Sciatic nerve (tissue), 2 donors: ENCODE measurements at regions not wholly inside any gene's neighbourhood (a gene's known extent, or its start where the extent isn't known, plus 50 kb on each side); places are given as distances from the start of the nearest gene placed in this dataset.

Source experiments
- ATAC-seq: fragments of 200-7000 bp; cut with Tn5 transposase; one replicate; pipeline ENCODE4 v1.9.1; 2020; ENCODE audit warnings: mild to moderate bottlenecking, moderate library complexity
- DNase-seq: peaks from one replicate; pipeline ENCODE4 v3.0.0-alpha.2; 2020; ENCODE audit warnings: low spot score
- intact Hi-C: fragments of 100-400 bp; cut with DNase I; formaldehyde crosslinking; loops from one replicate; pipeline ENCODE4 v1.14.2; 2022
- donor health status: DM: no; HTN: no; CAD: no.
- donor health status: DM: no; HTN: no; CAD: no.

DNA sequence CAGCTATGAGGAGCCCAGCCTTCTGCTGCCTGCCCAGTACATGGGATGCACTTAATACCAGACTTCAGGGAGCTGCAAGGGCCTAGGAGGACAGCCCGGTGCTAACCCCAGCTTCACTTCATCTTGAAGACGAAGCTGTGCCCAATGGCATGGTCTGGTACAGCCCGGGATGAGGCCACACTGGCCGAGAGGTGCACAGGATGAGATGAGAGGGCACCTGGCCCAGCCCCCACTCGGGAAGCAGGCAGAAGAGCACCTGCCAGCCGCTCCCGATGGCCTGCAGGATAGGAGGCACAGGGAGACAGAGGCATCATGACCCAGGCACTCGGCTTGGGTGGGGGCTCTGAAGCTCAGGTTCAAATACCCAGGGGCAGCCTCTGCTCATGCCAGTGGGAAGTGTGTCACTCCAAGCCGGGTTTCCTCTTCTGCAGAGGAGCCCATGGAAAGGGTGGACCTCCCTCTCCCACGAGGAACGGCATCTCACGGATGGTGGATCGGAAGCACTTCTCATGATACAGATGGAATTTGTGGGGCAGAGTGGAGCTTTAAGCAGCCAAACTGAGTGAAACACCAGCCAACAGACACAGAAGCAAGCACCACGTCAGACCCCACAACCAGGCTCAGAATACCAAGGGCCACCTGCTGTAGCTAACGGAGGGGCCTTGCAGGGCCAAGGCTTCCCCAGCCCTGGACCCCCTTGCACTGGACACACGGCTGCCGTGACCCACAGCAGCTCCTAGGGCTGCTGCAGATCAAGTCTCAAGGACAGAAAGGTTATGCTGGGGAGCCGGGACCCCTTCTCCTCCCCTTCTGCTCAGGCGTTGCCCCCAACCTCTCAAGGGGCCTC is 875.2 kb downstream of the BRD1 start:
- peak; percentile 37 for DNase-seq
- ATAC-seq: no peak
- intact Hi-C loops: no loop called here

GRCh38 chr22:48951836-48952235 is 875.8 kb downstream of the BRD1 start:
- DNase-seq: peak; percentile 33
- ATAC-seq: no peak
- intact Hi-C loops: no loop called here

DNA sequence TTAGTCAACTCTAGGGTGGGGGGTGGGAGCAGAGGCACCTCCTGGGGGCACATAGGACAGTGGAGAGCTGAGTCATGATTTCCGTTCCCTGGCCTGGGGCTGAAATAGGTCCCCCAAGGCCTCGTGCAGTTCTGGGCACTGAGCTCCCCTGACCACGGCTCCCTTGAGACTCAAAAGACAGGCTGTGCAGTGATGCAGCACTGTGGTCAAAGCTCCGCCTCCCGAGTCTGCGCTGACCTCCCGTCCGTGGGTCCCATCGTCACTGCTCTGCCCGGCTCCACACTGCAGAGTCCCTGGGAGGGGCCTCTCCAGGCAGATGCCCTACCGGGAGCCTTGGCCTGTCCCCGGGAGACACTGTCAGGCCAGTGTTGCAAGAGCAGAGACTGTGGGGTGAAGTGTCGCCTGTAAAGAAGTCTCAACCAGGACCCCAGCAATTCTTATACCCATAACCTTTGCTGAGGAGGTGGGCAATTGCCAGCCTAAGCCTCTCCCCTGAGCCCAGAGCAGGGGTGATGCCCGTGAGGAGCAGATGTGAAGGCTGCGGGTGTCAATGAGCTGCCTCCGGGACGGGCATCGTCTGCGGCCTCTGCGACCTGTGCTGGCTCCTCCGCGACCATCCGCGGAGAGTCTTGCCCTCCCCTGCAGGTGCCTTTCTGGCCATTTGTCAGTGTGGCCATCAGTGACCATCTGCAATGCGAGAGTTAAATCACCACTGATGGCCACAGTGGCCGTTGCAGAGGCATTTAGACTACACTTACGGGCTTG is 877.3 kb downstream of the BRD1 start:
- DNase-seq: peak; percentile 59
- peak; percentile 34 for ATAC-seq
- intact Hi-C loops: no loop called here

GRCh38 chr22:48949375-48950149 is 878.1 kb downstream of the BRD1 start:
- no peak for ATAC-seq
- DNase-seq: peak; percentile 37
- intact Hi-C loops: no loop called here

DNA sequence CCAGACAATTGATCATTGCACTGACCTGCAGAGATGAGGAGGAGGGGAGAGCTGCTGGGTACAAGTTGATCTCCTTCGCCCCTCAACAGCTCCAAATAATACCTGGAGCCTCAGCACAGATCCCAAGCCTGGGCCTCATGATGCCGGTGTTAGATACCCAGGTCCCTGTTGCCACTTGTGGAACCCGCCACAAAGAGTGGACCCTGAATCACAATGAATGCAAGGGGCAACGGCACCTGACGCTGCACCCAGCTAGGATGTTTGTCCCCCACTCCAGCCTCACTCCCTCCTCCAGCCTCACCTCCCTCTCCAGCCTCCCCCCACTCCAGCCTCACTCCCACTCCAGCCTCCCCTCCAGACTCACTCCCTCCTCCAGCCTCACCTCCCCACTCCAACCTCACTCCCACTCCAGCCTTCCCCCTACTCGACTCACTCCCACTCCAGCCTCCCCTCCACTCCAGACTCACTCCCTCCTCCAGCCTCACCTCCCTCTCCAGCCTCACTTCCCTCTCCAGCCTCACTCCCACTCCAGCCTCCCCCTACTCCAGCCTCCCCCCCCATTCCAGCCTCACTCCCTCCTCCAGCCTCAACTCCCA is 879.0 kb downstream of the BRD1 start:
- intact Hi-C loops: no loop called here
- no peak for ATAC-seq
- DNase-seq: peak; percentile 26

- intact Hi-C loops: no loop called here
- DNase-seq: peak; percentile 19
These were observed 880.0 kb downstream of the BRD1 start for GRCh38 chr22:48947636-48948035.

GRCh38 chr22:48945621-48946458 is 881.8 kb downstream of the BRD1 start:
- ATAC-seq (no peak), DNase-seq (peak; percentile 43)
- intact Hi-C loops: no loop called here

More at GRCh38 chr22:48947636-48948035, 880.0 kb downstream of the BRD1 start:
- no peak for ATAC-seq

DNA sequence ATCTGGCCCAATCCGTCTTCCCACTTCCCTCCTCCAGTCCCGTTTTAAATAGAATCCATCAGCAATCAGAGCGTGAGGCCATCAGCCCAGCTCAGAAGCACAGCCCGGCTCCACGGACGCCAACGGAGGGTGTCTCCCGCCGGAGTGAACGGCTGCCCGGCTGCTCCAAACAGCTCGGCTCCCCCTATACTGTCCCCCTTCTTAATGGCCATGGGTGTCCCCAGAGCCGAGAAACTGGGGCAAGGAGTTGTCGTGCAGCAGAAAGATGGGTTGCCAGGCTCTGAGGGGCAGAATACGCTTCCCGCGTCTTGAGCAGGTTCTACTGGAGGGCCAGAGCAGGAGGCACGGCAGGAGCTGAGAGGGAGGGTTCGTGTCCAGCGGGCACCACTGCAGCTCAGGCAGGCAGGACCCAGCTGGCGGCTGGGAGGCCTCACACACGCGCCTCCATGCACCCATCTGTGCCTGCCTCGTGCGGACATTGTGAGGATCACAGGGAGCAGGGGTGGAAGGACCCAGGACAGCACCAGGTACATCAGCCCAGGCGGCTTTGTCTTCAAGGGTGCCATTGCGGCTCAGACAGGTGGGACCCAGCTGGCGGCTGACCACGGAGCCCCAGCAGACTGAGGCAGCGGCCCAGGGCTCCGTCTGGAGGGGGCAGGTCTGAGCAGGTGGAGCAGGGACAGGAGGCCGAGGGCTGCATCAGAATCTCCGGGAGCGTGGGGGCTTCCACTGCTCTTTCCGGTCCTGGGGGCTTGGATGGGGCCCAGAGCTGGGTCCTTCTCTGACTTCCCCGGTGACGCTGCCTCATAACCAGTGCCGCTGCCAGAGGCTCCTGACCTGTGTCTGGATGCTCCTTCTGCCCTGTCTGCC is 882.7 kb downstream of the BRD1 start:
- peak; percentile 49 for DNase-seq
- ATAC-seq: no peak
- intact Hi-C loops: no loop called here

DNA sequence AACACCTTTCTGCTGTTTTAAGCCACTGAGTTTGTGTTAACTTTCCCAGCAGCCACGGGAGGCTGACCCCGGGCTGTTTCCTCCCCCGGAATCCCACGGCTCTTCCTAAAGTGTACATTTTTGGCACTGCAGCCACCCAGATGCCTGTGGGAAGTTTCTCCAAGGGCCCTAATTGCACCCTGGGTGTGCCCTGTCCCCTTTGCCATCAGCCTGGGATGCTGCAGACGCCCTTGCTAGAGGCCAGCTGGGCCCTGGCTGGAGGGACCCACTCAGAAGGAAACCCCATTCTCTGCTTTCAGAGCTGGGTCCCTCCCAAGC is 883.3 kb downstream of the BRD1 start:
- ATAC-seq (no peak), DNase-seq (peak; percentile 39)
- intact Hi-C loops: no loop called here

- intact Hi-C loops: no loop called here
- peak; percentile 76 for ATAC-seq
- peak; percentile 61 for DNase-seq
These were observed 883.9 kb downstream of the BRD1 start for GRCh38 chr22:48943567-48944432.

DNA sequence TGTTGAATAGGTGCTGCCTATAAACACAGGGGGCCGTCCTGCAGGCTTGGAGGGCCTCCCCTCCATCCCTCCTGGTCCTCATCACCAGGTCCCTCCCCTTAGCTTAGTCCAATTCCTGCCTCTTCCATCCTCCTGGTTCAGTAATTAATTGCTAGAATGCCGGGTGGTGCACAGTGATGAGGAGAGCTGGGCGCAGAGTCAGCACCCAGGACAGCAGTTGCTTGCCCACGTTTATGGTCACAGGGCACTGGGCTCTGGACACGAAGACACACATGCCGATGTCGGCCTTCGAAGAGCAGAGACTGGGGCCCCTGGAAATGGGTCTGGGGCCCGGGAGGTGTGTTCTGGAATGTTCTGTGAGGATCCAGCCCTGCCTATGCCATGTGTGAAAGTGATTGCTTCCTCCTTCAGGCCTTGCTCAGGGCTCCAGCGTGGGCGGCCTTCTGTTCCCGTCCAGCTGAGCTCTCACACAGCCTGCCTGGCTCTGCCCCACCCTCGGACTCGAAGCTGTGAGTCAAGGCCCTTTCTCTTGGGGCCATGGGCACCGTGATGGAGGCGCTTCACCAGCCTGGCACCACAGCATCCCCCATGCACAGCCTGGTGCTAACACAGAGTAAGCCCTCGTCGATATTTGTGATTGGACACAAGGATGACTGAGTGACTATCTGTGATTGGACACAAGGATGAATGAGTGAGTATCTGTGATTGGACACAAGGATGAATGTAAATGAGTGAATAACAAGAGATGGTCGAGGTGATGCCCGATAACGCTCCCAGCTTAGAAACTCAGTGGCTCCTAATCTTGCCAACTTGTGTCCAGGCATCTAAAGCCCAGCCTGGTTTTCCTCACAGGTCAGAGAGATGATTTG is 884.7 kb downstream of the BRD1 start:
- intact Hi-C loops: no loop called here
- DNase-seq: peak; percentile 51
- no peak for ATAC-seq

DNA sequence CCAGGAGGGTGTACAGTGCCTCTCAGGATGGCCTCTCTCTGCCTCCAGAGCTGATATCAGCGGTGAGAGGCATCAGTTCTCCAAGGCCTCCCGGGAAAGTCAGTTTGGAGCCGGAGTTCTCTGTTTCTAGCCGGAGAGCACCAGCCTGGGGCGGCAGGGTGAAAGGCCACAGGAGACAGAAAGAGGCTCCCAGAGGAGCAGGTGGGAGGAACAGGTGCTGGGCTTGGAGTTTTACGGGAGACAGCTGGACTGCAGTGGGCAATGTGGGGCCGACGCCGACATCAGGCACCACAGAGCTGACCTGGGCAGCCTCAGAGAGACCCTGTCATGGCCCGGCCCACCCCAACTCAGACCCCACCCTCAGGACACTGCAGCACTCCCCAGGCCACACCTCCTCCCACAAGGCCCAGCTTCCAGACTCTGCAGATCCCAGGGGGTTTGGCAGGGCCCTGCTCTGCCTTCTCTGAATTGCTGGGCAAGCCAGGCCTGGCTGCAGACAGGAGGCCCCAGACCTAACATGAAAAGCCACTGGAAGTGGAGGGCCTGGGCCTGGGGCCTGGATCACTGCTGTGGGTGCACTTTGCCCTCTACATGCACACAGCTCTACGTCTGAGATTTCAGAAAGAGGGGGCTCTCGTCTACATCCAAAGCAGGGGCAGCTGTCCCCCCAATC is 885.6 kb downstream of the BRD1 start:
- intact Hi-C loops: no loop called here
- ATAC-seq (no peak), DNase-seq (peak; percentile 36)

GRCh38 chr22:48941033-48941902 is 886.4 kb downstream of the BRD1 start:
- peak; percentile 42 for DNase-seq

GRCh38 chr22:48940266-48941032 is 887.2 kb downstream of the BRD1 start:
- intact Hi-C loops: no loop called here
- peak; percentile 33 for DNase-seq

More at GRCh38 chr22:48941033-48941902, 886.4 kb downstream of the BRD1 start:
- intact Hi-C loops: no loop called here
- no peak for ATAC-seq

More at GRCh38 chr22:48940266-48941032, 887.2 kb downstream of the BRD1 start:
- no peak for ATAC-seq
